GM12873 (cell line): ENCODE measurements at regions not wholly inside any gene's neighbourhood (a gene's known extent, or its start where the extent isn't known, plus 50 kb on each side); places are given as distances from the start of the nearest gene placed in this dataset.

Experiments
- TF ChIP-seq, protein P1 (sequence below): IDR thresholded peaks from 2 replicates; pipeline ENCODE4 v1.5.1; 2012; ENCODE audit warnings: low read depth, mild to moderate bottlenecking, moderate library complexity, low read length, control low read depth; ENCODE audit not compliant: insufficient read depth; ENCODE audit errors: missing control alignments

DNA sequence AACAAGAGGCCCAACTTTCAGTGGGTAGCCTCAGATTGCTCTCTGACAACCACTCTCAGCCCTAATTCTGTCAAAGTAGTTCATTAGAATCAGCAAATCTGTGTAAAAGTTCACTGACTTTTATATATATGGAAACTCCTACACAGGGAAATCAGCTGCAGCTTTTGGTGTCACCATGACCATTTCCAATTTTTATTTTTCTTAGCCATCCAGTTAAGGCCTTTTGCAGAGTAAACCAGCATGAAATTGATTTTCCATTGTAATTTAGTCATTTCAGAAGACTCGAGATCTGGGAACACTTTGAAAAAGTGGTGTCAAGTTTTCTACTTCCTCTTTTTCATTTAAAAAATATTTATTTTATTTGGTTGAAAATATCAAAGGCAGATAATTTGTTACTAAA lies 263.2 kb downstream of the TMEM182 start:
- TF ChIP-seq, protein P1, sequence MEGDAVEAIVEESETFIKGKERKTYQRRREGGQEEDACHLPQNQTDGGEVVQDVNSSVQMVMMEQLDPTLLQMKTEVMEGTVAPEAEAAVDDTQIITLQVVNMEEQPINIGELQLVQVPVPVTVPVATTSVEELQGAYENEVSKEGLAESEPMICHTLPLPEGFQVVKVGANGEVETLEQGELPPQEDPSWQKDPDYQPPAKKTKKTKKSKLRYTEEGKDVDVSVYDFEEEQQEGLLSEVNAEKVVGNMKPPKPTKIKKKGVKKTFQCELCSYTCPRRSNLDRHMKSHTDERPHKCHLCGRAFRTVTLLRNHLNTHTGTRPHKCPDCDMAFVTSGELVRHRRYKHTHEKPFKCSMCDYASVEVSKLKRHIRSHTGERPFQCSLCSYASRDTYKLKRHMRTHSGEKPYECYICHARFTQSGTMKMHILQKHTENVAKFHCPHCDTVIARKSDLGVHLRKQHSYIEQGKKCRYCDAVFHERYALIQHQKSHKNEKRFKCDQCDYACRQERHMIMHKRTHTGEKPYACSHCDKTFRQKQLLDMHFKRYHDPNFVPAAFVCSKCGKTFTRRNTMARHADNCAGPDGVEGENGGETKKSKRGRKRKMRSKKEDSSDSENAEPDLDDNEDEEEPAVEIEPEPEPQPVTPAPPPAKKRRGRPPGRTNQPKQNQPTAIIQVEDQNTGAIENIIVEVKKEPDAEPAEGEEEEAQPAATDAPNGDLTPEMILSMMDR = no peak

DNA sequence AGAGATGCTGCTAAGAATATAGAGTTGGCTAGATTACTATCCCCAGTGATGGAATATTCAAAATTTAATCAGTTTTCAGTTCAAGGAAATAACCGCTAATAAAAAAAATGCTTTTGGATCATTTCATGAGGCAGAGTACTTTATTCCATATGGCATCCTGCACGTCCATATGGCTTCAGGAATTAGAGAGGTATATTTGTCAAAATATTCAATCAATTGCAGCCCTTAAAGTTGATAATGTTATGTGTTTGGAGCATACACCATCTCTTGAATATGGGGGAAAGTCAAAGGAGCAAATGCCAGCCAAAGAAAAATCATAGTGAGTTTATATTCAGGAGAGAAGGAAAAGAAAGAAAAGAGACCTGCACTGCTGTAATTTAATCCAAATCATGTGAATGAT lies 266.4 kb downstream of the TMEM182 start:
- TF ChIP-seq, protein P1 = no peak
